Thoracic aorta (tissue), 2 donors: ENCODE measurements at regions not wholly inside any gene's neighbourhood (a gene's known extent, or its start where the extent isn't known, plus 50 kb on each side); places are given as distances from the start of the nearest gene placed in this dataset.

Source experiments
- ATAC-seq: fragments of 150-250 bp; one replicate; pipeline ENCODE4 v1.8.0; 2017; ENCODE audit warnings: low read depth; ENCODE audit not compliant: insufficient number of reproducible peaks, low FRiP score
- DNase-seq: peaks from one replicate; pipeline ENCODE4 v3.0.0-alpha.2; 2020; ENCODE audit warnings: low spot score
- H3K27ac ChIP-seq, 2 donors: fragments of 200-600 bp; sonication (generic); 1 replicate in 1 of 2; 2 replicates in 1 of 2; pipeline ENCODE4 v1.5.1; 2016; ENCODE audit warnings: mild to moderate bottlenecking in 2 of 2, moderate library complexity in 2 of 2
- H3K27me3 ChIP-seq: fragments of 200-600 bp; sonication (generic); replicated peaks from 2 replicates; pipeline ENCODE4 v1.6.0; 2016; ENCODE audit warnings: mild to moderate bottlenecking; ENCODE audit not compliant: insufficient read depth
- H3K36me3 ChIP-seq: fragments of 200-600 bp; sonication (generic); one replicate; pipeline ENCODE4 v1.5.1; 2016
- H3K4me1 ChIP-seq, 2 donors: fragments of 200-600 bp; sonication (generic); 1 replicate in 1 of 2; 2 replicates in 1 of 2; pipeline versions ENCODE4 v1.5.1 to v1.6.0; 2016; ENCODE audit warnings: low read depth in 2 of 2, mild to moderate bottlenecking in 1 of 2; ENCODE audit not compliant: control insufficient read depth in 1 of 2
- H3K4me3 ChIP-seq: fragments of 200-600 bp; sonication (generic); 2 replicates; pipeline ENCODE4 v1.5.1; 2016; ENCODE audit warnings: mild to moderate bottlenecking
- H3K9me3 ChIP-seq: fragments of 200-600 bp; sonication (generic); 2 replicates; pipeline ENCODE4 v1.5.1; 2016
- TF ChIP-seq, protein P1 (sequence below): fragments of 200-600 bp; sonication (generic); IDR thresholded peaks from one replicate; pipeline ENCODE4 v1.5.1; 2019; ENCODE audit warnings: antibody characterized with exemption

DNA sequence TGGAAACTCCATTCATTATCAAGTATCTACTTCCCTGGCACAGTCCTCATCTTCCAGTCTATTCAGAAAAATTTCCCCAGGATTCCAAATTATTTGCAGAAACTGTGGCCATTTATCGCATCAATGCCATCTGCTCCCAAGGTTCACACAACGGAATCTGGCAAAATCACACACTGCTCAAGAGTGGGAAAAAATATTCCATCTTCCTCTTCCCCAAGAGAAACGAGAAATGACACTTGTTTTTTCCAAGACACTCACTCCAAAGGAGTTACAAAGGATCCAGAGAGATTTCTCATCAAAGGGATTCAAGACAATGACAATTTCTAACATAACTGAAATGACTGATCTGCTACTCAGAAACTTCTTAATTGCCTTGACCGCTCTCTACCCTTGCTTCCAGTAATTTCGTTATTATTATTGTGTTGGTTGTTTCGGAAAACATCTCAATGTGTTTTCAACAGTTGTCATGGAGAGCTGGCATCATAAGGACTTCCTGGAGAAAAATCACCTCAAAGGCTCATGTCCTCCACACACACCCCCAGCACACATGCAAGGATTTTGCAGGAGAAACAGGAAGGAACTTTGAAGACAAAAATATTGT, 128.0 kb downstream of the PSMG1 start:
- ATAC-seq (no peak), DNase-seq (no peak)
- Histone ChIP-seq H3K4me1 (peaks cover 0 to 11% of the 10 kb centered on the region in 2 donors), H3K27ac (no peak overlapping the region), H3K36me3 (no peaks in the 10 kb centered on the region), H3K27me3 (no peaks in the 10 kb centered on the region), H3K9me3 (no peaks in the 10 kb centered on the region), H3K4me3 (no peak overlapping the region)
- TF ChIP-seq, protein P1, sequence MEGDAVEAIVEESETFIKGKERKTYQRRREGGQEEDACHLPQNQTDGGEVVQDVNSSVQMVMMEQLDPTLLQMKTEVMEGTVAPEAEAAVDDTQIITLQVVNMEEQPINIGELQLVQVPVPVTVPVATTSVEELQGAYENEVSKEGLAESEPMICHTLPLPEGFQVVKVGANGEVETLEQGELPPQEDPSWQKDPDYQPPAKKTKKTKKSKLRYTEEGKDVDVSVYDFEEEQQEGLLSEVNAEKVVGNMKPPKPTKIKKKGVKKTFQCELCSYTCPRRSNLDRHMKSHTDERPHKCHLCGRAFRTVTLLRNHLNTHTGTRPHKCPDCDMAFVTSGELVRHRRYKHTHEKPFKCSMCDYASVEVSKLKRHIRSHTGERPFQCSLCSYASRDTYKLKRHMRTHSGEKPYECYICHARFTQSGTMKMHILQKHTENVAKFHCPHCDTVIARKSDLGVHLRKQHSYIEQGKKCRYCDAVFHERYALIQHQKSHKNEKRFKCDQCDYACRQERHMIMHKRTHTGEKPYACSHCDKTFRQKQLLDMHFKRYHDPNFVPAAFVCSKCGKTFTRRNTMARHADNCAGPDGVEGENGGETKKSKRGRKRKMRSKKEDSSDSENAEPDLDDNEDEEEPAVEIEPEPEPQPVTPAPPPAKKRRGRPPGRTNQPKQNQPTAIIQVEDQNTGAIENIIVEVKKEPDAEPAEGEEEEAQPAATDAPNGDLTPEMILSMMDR: no peak

DNA sequence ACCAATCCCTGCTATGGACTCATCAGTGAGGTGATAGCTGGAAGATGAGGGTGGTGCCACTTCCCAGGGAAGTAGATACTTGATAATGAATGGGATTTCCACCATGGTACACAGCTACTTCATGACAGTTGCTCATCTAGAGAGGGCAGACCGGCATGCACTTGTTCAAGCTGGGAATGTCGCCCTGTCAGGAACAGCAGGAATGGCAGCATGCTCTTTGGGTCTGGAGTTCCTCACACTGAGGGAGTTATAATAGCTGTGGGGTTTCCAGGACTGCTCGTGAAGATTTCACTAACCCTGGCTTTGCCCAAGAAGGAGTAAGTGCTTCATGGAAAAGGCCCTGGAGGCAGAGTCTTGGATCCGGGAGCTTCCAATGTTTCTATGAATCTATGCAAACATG, 129.2 kb downstream of the PSMG1 start:
- DNase-seq (no peak), ATAC-seq (no peak)
- Histone ChIP-seq H3K36me3 (no peaks in the 10 kb centered on the region), H3K27me3 (no peaks in the 10 kb centered on the region), H3K4me3 (no peak overlapping the region), H3K4me1 (peaks cover 0 to 11% of the 10 kb centered on the region in 2 donors), H3K27ac (no peak overlapping the region), H3K9me3 (no peaks in the 10 kb centered on the region)
- TF ChIP-seq, protein P1: no peak

DNA sequence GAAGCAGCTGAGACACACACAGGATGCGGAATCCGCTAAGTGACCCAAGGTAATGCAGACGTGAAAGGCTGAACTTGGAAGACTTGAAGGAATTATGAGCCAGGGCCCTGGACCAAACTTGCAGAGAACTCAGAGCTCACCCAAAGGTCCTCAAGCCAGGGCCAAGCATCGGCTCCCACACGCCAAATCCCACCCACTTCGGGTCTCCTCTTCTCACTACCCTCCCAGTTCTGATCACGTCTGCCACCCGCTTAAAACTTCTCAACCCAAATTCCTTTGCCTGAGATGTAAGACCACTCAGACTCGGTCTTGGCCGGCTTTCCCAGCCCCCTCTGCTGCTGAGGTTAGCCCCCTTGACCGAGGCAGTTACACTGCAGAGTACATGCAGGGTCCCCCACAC, 130.1 kb downstream of the PSMG1 start:
- no peak for DNase-seq

DNA sequence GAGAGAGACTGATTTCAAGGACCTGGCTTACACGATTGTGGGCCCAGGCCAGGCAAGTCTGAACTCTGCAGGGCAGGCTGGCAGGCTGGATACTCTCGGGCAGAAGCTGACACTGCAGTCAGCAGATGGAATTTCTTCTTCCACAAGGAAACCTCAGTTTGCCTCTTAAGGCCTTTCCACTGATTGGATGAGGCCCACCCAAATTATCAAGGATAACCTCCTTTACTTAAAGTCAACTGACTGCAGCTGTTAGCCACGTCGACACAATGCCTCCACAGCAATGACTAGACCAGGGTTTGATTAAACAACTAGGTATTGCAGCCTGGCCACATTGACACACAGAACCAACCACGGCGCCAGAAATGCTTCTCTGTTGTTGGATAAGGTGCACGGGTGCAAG, 130.5 kb downstream of the PSMG1 start:
- H3K36me3 ChIP-seq: no peaks in the 10 kb centered on the region
- TF ChIP-seq, protein P1: no peak
- H3K4me3 ChIP-seq: no peak overlapping the region
- no peaks in the 10 kb centered on the region for H3K9me3 ChIP-seq
- ATAC-seq (no peak), DNase-seq (no peak)
- no peaks in the 10 kb centered on the region for H3K27me3 ChIP-seq
- H3K27ac ChIP-seq: no peak overlapping the region
- H3K4me1 ChIP-seq: peaks cover 0 to 11% of the 10 kb centered on the region in 2 donors

More for the DNA sequence above, 130.1 kb downstream of the PSMG1 start:
- no peak for ATAC-seq
- Histone ChIP-seq H3K27ac (no peak overlapping the region), H3K9me3 (no peaks in the 10 kb centered on the region), H3K27me3 (no peaks in the 10 kb centered on the region), H3K36me3 (no peaks in the 10 kb centered on the region), H3K4me3 (no peak overlapping the region), H3K4me1 (peaks cover 0 to 11% of the 10 kb centered on the region in 2 donors)
- TF ChIP-seq, protein P1: no peak

DNA sequence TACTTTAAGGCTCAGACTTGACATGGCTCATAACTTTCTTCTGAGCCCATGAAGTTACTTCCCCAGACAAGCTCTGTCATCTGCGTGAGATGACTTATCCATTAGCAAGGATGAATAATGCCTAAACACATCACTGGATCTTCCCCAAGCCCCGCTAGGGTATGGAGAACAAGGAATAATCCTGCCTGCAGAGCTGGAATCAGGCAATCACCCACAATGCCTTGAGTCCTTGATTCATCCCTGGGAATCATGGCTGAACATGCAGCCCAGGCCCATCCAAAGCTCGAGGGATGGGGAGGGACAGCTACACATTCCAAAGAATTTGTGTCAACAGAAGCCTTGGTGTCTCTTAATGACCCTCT, 131.7 kb downstream of the PSMG1 start:
- Histone ChIP-seq H3K27ac (no peak overlapping the region), H3K36me3 (no peaks in the 10 kb centered on the region), H3K4me1 (peaks cover 0 to 11% of the 10 kb centered on the region in 2 donors), H3K27me3 (no peaks in the 10 kb centered on the region), H3K9me3 (no peaks in the 10 kb centered on the region), H3K4me3 (no peak overlapping the region)
- DNase-seq (no peak), ATAC-seq (no peak)
- TF ChIP-seq, protein P1: no peak
